WERI-Rb-1 (cell line): ENCODE measurements at regions not wholly inside any gene's neighbourhood (a gene's known extent, or its start where the extent isn't known, plus 50 kb on each side); places are given as distances from the start of the nearest gene placed in this dataset.

Experiments used
- DNase-seq: peaks from one replicate; pipeline ENCODE4 v3.0.0-alpha.2; 2020
- H3K27ac ChIP-seq: fragments of 250-450 bp; sonication (Bioruptor Pico); 2 replicates; pipeline ENCODE4 v1.5.1; 2020; ENCODE audit warnings: mild to moderate bottlenecking, moderate library complexity
- H3K27me3 ChIP-seq: fragments of 250-450 bp; sonication (Bioruptor Pico); 2 replicates; pipeline ENCODE4 v1.5.1; 2021; ENCODE audit warnings: mild to moderate bottlenecking, low read depth, moderate library complexity; ENCODE audit not compliant: insufficient read depth, severe bottlenecking
- H3K36me3 ChIP-seq: fragments of 250-450 bp; sonication (Bioruptor Pico); 2 replicates; pipeline ENCODE4 v1.5.1; 2020; ENCODE audit warnings: mild to moderate bottlenecking, moderate library complexity
- H3K4me3 ChIP-seq: 2 replicates; pipeline ENCODE4 v1.5.1; 2011; ENCODE audit warnings: low read depth, mild to moderate bottlenecking, control low read depth, low read length
- H3K9me3 ChIP-seq: fragments of 250-450 bp; sonication (Bioruptor Pico); 2 replicates; pipeline ENCODE4 v1.5.1; 2021; ENCODE audit warnings: mild to moderate bottlenecking, moderate library complexity; ENCODE audit not compliant: severe bottlenecking
- CTCF ChIP-seq: IDR thresholded peaks from 2 replicates; pipeline ENCODE4 v1.5.1; 2011; ENCODE audit warnings: low read depth, mild to moderate bottlenecking, control low read depth, inconsistent platforms, low read length

GRCh38 chr5:136682986-136683385 lies 317.6 kb upstream of the TRPC7 start:
- DNase-seq: no peak
- TF ChIP-seq CTCF: no peak
- H3K9me3 ChIP-seq: no peaks in the 10 kb centered on the region
- H3K36me3 ChIP-seq: no peaks in the 10 kb centered on the region
- no peak overlapping the region for H3K4me3 ChIP-seq
- no peak overlapping the region for H3K27ac ChIP-seq
- H3K27me3 ChIP-seq: no peaks in the 10 kb centered on the region

GRCh38 chr5:136679233-136679632 lies 313.9 kb upstream of the TRPC7 start:
- Histone ChIP-seq H3K27me3 (no peaks in the 10 kb centered on the region), H3K4me3 (no peak overlapping the region), H3K27ac (no peak overlapping the region), H3K9me3 (no peaks in the 10 kb centered on the region), H3K36me3 (no peaks in the 10 kb centered on the region)
- no peak for DNase-seq
- no peak for TF ChIP-seq CTCF

GRCh38 chr5:136677217-136677616 lies 311.9 kb upstream of the TRPC7 start:
- no peak for DNase-seq
- no peak for TF ChIP-seq CTCF
- Histone ChIP-seq H3K36me3 (no peaks in the 10 kb centered on the region), H3K4me3 (no peak overlapping the region), H3K9me3 (no peaks in the 10 kb centered on the region), H3K27ac (no peak overlapping the region), H3K27me3 (no peaks in the 10 kb centered on the region)

GRCh38 chr5:136676685-136677084 lies 311.3 kb upstream of the TRPC7 start:
- H3K27me3 ChIP-seq: no peaks in the 10 kb centered on the region
- TF ChIP-seq CTCF: no peak
- no peak overlapping the region for H3K4me3 ChIP-seq
- no peak overlapping the region for H3K27ac ChIP-seq
- no peaks in the 10 kb centered on the region for H3K36me3 ChIP-seq
- H3K9me3 ChIP-seq: no peaks in the 10 kb centered on the region
- peak; percentile 23 for DNase-seq

GRCh38 chr5:136675769-136676168 lies 310.4 kb upstream of the TRPC7 start:
- Histone ChIP-seq H3K27me3 (no peaks in the 10 kb centered on the region), H3K27ac (no peak overlapping the region), H3K4me3 (no peak overlapping the region), H3K9me3 (no peaks in the 10 kb centered on the region), H3K36me3 (no peaks in the 10 kb centered on the region)
- no peak for DNase-seq
- TF ChIP-seq CTCF: no peak

- Histone ChIP-seq H3K9me3 (no peaks in the 10 kb centered on the region), H3K36me3 (no peaks in the 10 kb centered on the region), H3K27me3 (no peaks in the 10 kb centered on the region), H3K4me3 (no peak overlapping the region), H3K27ac (no peak overlapping the region)
- no peak for DNase-seq
- no peak for TF ChIP-seq CTCF
These were observed 308.8 kb upstream of the TRPC7 start for GRCh38 chr5:136674178-136674577.
